Vagina (tissue), 2 donors: ENCODE measurements at regions not wholly inside any gene's neighbourhood (a gene's known extent, or its start where the extent isn't known, plus 50 kb on each side); places are given as distances from the start of the nearest gene placed in this dataset.

Experiments
- POLR2A ChIP-seq, 2 donors: fragments of 450-650 bp; IDR thresholded peaks; one replicate each; pipeline ENCODE4 v1.6.1; 2017; ENCODE audit warnings: antibody characterized with exemption in 2 of 2, mild to moderate bottlenecking in 2 of 2, moderate library complexity in 2 of 2
- TF ChIP-seq, protein P1 (sequence below), 3 experiments: fragments of 450-650 bp in 2 of 3; fragments of 200-600 bp in 1 of 3; sonication (generic) in 1 of 3; IDR thresholded peaks; one replicate each; pipeline ENCODE4 v1.5.1; 2017 to 2019; ENCODE audit warnings: antibody characterized with exemption in 3 of 3, mild to moderate bottlenecking in 2 of 3, moderate library complexity in 2 of 3

DNA sequence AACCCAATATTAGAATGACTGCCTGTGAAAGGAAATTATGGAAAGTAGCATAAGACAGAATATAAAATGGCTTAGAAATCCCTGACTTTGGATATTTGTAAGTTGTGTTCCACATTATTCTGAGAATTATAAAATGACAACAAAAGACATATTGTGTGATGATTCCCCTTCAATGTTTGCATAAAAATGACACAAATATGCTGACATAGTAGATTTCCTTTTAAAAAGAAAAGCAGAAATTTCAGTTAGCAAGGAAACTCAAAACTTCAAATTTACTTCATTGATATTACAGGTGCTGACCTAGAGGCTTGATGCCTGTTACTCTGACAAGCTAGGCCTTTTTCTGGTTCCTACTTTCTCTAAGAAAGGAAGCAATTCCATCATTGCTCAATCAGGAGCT is 816.9 kb upstream of the HS3ST5 start:
- TF ChIP-seq, protein P1, sequence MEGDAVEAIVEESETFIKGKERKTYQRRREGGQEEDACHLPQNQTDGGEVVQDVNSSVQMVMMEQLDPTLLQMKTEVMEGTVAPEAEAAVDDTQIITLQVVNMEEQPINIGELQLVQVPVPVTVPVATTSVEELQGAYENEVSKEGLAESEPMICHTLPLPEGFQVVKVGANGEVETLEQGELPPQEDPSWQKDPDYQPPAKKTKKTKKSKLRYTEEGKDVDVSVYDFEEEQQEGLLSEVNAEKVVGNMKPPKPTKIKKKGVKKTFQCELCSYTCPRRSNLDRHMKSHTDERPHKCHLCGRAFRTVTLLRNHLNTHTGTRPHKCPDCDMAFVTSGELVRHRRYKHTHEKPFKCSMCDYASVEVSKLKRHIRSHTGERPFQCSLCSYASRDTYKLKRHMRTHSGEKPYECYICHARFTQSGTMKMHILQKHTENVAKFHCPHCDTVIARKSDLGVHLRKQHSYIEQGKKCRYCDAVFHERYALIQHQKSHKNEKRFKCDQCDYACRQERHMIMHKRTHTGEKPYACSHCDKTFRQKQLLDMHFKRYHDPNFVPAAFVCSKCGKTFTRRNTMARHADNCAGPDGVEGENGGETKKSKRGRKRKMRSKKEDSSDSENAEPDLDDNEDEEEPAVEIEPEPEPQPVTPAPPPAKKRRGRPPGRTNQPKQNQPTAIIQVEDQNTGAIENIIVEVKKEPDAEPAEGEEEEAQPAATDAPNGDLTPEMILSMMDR (IDR thresholded peaks at IDR 0.05), result no peak
- no peak for TF ChIP-seq POLR2A (IDR thresholded peaks at IDR 0.05)
